Thyroid gland (tissue), 4 donors: ENCODE measurements at regions not wholly inside any gene's neighbourhood (a gene's known extent, or its start where the extent isn't known, plus 50 kb on each side); places are given as distances from the start of the nearest gene placed in this dataset.
A peak's percentile ranks its signal among the peaks of the same experiment; 100 is the strongest.

Experiments used
- DNase-seq, 2 donors: peaks; one replicate each; pipeline ENCODE4 v3.0.0-alpha.2; 2019
- H3K27ac ChIP-seq, 3 donors: fragments of 200-600 bp; sonication (generic); 1 replicate in 2 of 3; 2 replicates in 1 of 3; pipeline ENCODE4 v1.5.1; 2016 to 2019; ENCODE audit warnings: mild to moderate bottlenecking in 1 of 3, moderate library complexity in 1 of 3
- H3K27me3 ChIP-seq: fragments of 200-600 bp; sonication (generic); one replicate; pipeline ENCODE4 v1.5.1; 2019
- H3K36me3 ChIP-seq, 2 donors: fragments of 200-600 bp; sonication (generic); one replicate each; pipeline ENCODE4 v1.5.1; 2016 to 2019
- H3K4me1 ChIP-seq, 2 donors: fragments of 200-600 bp; sonication (generic); one replicate each; pipeline ENCODE4 v1.5.1; 2017 to 2019
- H3K4me3 ChIP-seq, 3 donors: fragments of 200-600 bp; sonication (generic); replicated peaks in 1 of 3; 1 replicate in 2 of 3; 2 replicates in 1 of 3; pipeline ENCODE4 v1.5.1; 2016; ENCODE audit warnings: mild to moderate bottlenecking in 1 of 3
- H3K9me3 ChIP-seq: fragments of 200-600 bp; sonication (generic); one replicate; pipeline ENCODE4 v1.5.1; 2017
- POLR2A ChIP-seq, 2 donors: fragments of 450-650 bp; IDR thresholded peaks; one replicate each; pipeline ENCODE4 v1.6.1; 2017; ENCODE audit warnings: antibody characterized with exemption in 2 of 2, mild to moderate bottlenecking in 2 of 2, moderate library complexity in 1 of 2
- WGBS, 2 donors: methylation state at CpG; one replicate each; pipeline ENCODE4 v1.1.5; 2017; 5-methylcytosine and 5-hydroxymethylcytosine counted together
- intact Hi-C: fragments of 100-400 bp; cut with DNase I; formaldehyde crosslinking; loops from one replicate; pipeline ENCODE4 v1.15.1; 2023
- TF ChIP-seq, protein P1 (sequence below), 6 experiments: fragments of 200-600 bp in 3 of 6; fragments of 450-650 bp in 3 of 6; sonication (generic) in 3 of 6; IDR thresholded peaks; one replicate each; pipeline ENCODE4 v1.5.1; 2016 to 2019; ENCODE audit warnings: antibody characterized with exemption in 6 of 6, mild to moderate bottlenecking in 2 of 6, inconsistent platforms in 1 of 6, moderate library complexity in 1 of 6

DNA sequence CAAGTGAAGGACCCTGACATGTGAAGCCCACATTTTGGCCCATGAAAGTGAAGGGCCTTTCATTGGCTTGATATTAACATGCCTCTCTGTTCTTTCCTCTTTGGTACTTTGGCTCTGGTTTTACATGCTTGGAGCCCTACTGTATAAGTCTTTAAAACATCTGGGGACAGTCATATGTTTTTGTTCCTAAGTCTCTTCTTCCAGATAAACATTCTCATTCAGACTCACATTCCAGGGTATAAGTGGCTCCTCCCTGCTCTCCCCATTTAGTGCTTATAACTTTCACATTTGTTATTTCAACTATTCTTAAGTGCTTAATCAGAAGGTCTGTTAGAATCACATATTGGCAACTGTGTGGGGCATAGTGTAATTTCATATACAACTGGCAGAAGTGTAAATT lies 1932.2 kb upstream of the CELF4 start:
- peak in 1 of 2 donors; percentile 3 for DNase-seq
- Histone ChIP-seq H3K9me3 (no peaks in the 10 kb centered on the region), H3K4me1 (peaks cover 13 to 27% of the 10 kb centered on the region in 2 donors), H3K27ac (no peak overlapping the region), H3K27me3 (no peaks in the 10 kb centered on the region), H3K36me3 (no peaks in the 10 kb centered on the region), H3K4me3 (no peak overlapping the region)
- TF ChIP-seq POLR2A (IDR thresholded peaks at IDR 0.05) = no peak
- TF ChIP-seq, protein P1, sequence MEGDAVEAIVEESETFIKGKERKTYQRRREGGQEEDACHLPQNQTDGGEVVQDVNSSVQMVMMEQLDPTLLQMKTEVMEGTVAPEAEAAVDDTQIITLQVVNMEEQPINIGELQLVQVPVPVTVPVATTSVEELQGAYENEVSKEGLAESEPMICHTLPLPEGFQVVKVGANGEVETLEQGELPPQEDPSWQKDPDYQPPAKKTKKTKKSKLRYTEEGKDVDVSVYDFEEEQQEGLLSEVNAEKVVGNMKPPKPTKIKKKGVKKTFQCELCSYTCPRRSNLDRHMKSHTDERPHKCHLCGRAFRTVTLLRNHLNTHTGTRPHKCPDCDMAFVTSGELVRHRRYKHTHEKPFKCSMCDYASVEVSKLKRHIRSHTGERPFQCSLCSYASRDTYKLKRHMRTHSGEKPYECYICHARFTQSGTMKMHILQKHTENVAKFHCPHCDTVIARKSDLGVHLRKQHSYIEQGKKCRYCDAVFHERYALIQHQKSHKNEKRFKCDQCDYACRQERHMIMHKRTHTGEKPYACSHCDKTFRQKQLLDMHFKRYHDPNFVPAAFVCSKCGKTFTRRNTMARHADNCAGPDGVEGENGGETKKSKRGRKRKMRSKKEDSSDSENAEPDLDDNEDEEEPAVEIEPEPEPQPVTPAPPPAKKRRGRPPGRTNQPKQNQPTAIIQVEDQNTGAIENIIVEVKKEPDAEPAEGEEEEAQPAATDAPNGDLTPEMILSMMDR (IDR thresholded peaks at IDR 0.05) = no peak
- intact Hi-C loops = no loop called here

GRCh38 chr18:39496986-39497385 lies 1931.4 kb upstream of the CELF4 start:
- Histone ChIP-seq H3K36me3 (no peaks in the 10 kb centered on the region), H3K9me3 (no peaks in the 10 kb centered on the region), H3K4me1 (peaks cover 13 to 27% of the 10 kb centered on the region in 2 donors), H3K27ac (no peak overlapping the region), H3K27me3 (no peaks in the 10 kb centered on the region), H3K4me3 (no peak overlapping the region)
- WGBS, 2 donors = 77 to 96% methylated on average over 4 of the region's 4 CpGs
- intact Hi-C loops = no loop called here
- TF ChIP-seq POLR2A (IDR thresholded peaks at IDR 0.05) = no peak
- TF ChIP-seq, protein P1 (IDR thresholded peaks at IDR 0.05) = no peak
- no peak for DNase-seq

DNA sequence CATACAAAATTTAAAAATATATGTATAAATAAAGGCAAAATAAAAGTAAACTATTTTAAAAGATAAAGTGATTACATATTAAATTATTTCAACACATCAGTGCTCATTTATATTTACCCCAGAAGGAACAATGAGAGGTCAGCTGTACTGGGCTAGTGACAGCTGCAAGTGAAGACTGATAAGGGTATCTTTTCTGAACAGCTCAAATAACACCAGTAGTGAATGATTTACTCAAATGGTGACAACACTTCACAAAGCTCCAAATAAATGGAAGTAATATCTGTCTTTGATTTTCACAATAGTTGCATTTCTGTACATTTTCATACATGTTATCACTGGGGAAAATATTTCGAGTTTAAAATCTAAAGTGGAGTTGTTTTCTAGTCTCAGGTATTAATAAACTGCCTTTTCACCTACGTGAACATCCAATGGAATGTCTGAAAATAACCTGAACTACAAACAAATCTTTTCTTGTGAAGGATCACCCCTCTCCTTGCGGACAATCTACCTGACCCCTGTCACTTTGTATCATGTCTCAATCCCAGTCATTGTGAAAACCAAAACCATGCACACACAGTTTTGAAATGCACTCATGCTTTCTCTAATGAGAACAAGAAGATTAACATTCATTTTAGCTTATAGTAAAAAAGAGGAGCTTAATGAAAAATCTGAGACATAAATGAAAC lies 1928.8 kb upstream of the CELF4 start:
- intact Hi-C loops = no loop called here
- no peak overlapping the region for H3K4me3 ChIP-seq
- no peaks in the 10 kb centered on the region for H3K27me3 ChIP-seq
- TF ChIP-seq, protein P1 (IDR thresholded peaks at IDR 0.05) = no peak
- no peak for TF ChIP-seq POLR2A (IDR thresholded peaks at IDR 0.05)
- WGBS, 2 donors = 87 to 90% methylated on average over 3 of the region's 3 CpGs
- peaks cover 0 to 15% of the 10 kb centered on the region in 2 donors for H3K4me1 ChIP-seq
- no peaks in the 10 kb centered on the region for H3K9me3 ChIP-seq
- no peak overlapping the region for H3K27ac ChIP-seq
- no peak for DNase-seq
- H3K36me3 ChIP-seq = no peaks in the 10 kb centered on the region

DNA sequence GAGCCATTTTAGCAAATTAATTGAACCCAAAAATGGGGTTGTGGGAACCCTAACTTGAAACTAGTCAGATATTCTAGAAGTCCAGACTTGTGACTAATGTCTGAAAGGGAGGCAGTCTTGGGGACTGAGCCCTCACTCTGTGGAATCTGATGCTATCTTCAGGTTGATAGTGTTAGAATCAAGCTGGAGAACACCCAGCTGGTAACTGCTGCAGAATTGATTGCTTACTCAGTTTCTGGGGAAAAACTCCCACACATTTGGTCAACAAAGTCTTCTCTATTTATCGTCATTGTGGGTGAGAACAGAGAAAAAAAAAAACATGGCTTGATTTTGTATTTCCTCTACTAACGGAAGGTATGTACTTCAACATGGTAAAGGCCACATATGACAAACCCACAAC lies 1925.8 kb upstream of the CELF4 start:
- WGBS, 2 donors = 89 to 99% methylated on average over 2 of the region's 2 CpGs
- no peaks in the 10 kb centered on the region for H3K9me3 ChIP-seq
- DNase-seq = no peak

DNA sequence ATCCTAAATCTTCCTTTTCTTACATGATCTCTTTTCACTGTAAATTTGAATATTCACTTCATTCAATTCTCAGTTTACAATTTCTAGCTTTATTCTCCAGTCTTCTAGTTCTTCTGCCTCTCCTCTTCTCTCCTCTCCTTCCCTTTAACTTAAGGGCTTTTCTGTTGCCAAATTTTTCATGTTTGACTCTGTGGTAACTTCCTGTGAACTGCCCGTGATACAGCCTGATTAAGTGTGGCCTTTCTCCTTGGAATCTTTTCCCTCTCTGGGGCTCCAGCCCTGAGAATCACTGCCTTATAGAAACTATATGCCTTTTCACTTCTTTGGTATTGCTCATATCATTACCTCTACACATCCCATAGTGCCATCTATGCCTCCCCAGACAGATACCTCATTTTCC lies 1923.8 kb upstream of the CELF4 start:
- no peak overlapping the region for H3K27ac ChIP-seq
- H3K36me3 ChIP-seq = no peaks in the 10 kb centered on the region
- H3K27me3 ChIP-seq = no peaks in the 10 kb centered on the region
- intact Hi-C loops = no loop called here
- H3K4me3 ChIP-seq = no peak overlapping the region
- WGBS, 2 donors = 66 to 75% methylated on average over 1 of the region's 1 CpG
- TF ChIP-seq, protein P1 (IDR thresholded peaks at IDR 0.05) = no peak
- no peak for TF ChIP-seq POLR2A (IDR thresholded peaks at IDR 0.05)
- no peaks in the 10 kb centered on the region for H3K4me1 ChIP-seq
- no peaks in the 10 kb centered on the region for H3K9me3 ChIP-seq
- no peak for DNase-seq

More for the DNA sequence above, 1925.8 kb upstream of the CELF4 start:
- H3K27me3 ChIP-seq = no peaks in the 10 kb centered on the region
- H3K4me3 ChIP-seq = no peak overlapping the region
- TF ChIP-seq, protein P1 (IDR thresholded peaks at IDR 0.05) = no peak
- no peak for TF ChIP-seq POLR2A (IDR thresholded peaks at IDR 0.05)
- H3K4me1 ChIP-seq = no peaks in the 10 kb centered on the region
- H3K27ac ChIP-seq = no peak overlapping the region
- H3K36me3 ChIP-seq = no peaks in the 10 kb centered on the region
- intact Hi-C loops = no loop called here
